ENCODE measurements at regions not wholly inside any gene's neighbourhood (a gene's known extent, or its start where the extent isn't known, plus 50 kb on each side); places are given as distances from the start of the nearest gene placed in this dataset.
A peak's percentile ranks its signal among the peaks of the same experiment; 100 is the strongest.

- H3K27ac ChIP-seq (ENCODE audit: low read depth, low read length, severe bottlenecking): no peak overlapping the region
- WGBS, 2 experiments (ENCODE audit: insufficient coverage in 2 of 2): 39 to 40% methylated on average over 12 to 13 of the region's 14 CpGs
- H3K9me3 ChIP-seq (ENCODE audit: control insufficient read depth, low read length): no peaks in the 10 kb centered on the region
- no peak overlapping the region for H3K4me3 ChIP-seq (ENCODE audit: extremely low read depth, insufficient read depth, low read length, poor library complexity, severe bottlenecking)
- H3K4me1 ChIP-seq (ENCODE audit: control insufficient read depth, insufficient read depth, low read length, poor library complexity, severe bottlenecking): peaks cover 10% of the 10 kb centered on the region
- H3K36me3 ChIP-seq (ENCODE audit: control insufficient read depth, insufficient read depth, low read length): no peaks in the 10 kb centered on the region
Measured at GRCh38 chr19:29062475-29063435, 150.2 kb downstream of the UQCRFS1 start.

GRCh38 chr19:29060813-29061364, 152.1 kb downstream of the UQCRFS1 start:
- no peak overlapping the region for H3K4me3 ChIP-seq (ENCODE audit: extremely low read depth, insufficient read depth, low read length, poor library complexity, severe bottlenecking)
- no peaks in the 10 kb centered on the region for H3K9me3 ChIP-seq (ENCODE audit: control insufficient read depth, low read length)
- no peaks in the 10 kb centered on the region for H3K36me3 ChIP-seq (ENCODE audit: control insufficient read depth, insufficient read depth, low read length)
- no peak overlapping the region for H3K27ac ChIP-seq (ENCODE audit: low read depth, low read length, severe bottlenecking)
- peaks cover 10% of the 10 kb centered on the region for H3K4me1 ChIP-seq (ENCODE audit: control insufficient read depth, insufficient read depth, low read length, poor library complexity, severe bottlenecking)
- 82 to 84% methylated on average over 6 to 7 of the region's 7 CpGs for WGBS, 2 experiments (ENCODE audit: insufficient coverage in 2 of 2)

DNA sequence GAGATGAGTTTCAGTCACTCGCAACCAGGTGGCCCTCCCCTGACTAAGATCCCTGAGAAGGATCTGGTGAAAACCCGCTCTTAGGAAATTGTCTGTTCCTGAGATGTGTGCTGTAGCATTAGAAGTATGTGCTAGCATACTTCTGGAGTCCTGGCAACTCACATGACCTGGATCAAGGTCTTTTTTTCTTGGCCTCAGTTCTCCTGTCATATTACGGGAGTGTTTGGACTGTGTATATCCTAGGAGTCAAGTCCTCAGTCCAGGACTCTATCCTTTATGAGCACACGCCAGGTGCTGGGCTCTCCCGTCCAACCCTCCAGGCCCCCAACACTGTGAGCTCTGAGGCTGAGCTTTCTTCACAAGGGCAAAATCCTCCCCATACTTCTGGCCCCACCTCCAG, 156.4 kb downstream of the UQCRFS1 start:
- no peaks in the 10 kb centered on the region for H3K9me3 ChIP-seq (ENCODE audit: control insufficient read depth, low read length)
- H3K4me1 ChIP-seq (ENCODE audit: control insufficient read depth, insufficient read depth, low read length, poor library complexity, severe bottlenecking): no peaks in the 10 kb centered on the region
- no peak overlapping the region for H3K27ac ChIP-seq (ENCODE audit: low read depth, low read length, severe bottlenecking)
- WGBS, 2 experiments (ENCODE audit: insufficient coverage in 2 of 2): 81 to 86% methylated on average over 5 of the region's 5 CpGs
- H3K4me3 ChIP-seq (ENCODE audit: extremely low read depth, insufficient read depth, low read length, poor library complexity, severe bottlenecking): no peak overlapping the region
- H3K36me3 ChIP-seq (ENCODE audit: control insufficient read depth, insufficient read depth, low read length): no peaks in the 10 kb centered on the region

DNA sequence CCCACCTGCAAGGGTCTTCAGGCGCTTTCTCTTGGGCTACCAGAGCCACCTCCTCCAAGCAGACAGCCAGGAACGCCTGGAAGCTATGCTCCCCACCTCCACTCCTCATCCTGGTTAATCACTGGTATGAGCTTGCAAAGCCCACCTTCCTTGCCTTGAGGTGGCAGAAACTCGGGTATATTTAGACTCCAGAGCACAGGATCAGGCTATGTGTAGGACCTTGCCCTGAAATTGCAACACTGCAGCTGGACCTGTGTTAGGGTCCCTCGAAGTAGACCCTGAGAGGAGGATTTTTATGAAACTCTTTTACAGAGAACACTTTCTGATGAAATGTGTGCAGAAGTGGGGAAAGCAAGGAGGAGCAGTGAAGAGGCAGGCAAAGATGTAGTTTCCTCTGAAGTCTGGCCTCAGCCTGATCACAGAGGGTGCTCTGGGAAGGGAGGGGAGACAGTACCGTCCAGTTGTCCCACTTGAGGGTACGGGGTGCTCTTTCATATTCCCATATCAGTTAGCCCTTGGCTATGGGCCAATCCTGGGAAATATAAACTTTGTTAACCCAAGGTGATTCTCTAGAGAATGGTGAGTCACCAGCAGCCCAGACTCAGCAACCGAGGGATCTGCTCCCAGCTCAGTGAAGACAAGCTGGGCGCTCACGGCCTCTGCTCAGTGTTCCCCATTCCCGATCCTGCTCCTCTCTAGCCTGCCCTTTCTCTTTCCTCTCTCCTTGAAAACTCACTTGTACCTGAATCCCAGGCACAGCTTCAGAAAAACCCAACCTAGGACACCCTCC, 157.9 kb downstream of the UQCRFS1 start:
- H3K27ac ChIP-seq (ENCODE audit: low read depth, low read length, severe bottlenecking): no peak overlapping the region
- 80 to 86% methylated on average over 8 of the region's 10 CpGs for WGBS, 2 experiments (ENCODE audit: insufficient coverage in 2 of 2)
- H3K4me3 ChIP-seq (ENCODE audit: extremely low read depth, insufficient read depth, low read length, poor library complexity, severe bottlenecking): no peak overlapping the region
- no peaks in the 10 kb centered on the region for H3K9me3 ChIP-seq (ENCODE audit: control insufficient read depth, low read length)
- no peaks in the 10 kb centered on the region for H3K4me1 ChIP-seq (ENCODE audit: control insufficient read depth, insufficient read depth, low read length, poor library complexity, severe bottlenecking)
- H3K36me3 ChIP-seq (ENCODE audit: control insufficient read depth, insufficient read depth, low read length): no peaks in the 10 kb centered on the region

- Histone ChIP-seq H3K4me3 (ENCODE audit: extremely low read depth, insufficient read depth, low read length, poor library complexity, severe bottlenecking) (no peak overlapping the region), H3K9me3 (ENCODE audit: control insufficient read depth, low read length) (no peaks in the 10 kb centered on the region), H3K36me3 (ENCODE audit: control insufficient read depth, insufficient read depth, low read length) (no peaks in the 10 kb centered on the region), H3K4me1 (ENCODE audit: control insufficient read depth, insufficient read depth, low read length, poor library complexity, severe bottlenecking) (no peaks in the 10 kb centered on the region), H3K27ac (ENCODE audit: low read depth, low read length, severe bottlenecking) (no peak overlapping the region)
- 86 to 100% methylated on average over 1 to 4 of the region's 5 CpGs for WGBS, 2 experiments (ENCODE audit: insufficient coverage in 2 of 2)
Measured at GRCh38 chr19:29048873-29049272, 164.1 kb downstream of the UQCRFS1 start.

- no peak overlapping the region for H3K4me3 ChIP-seq (ENCODE audit: extremely low read depth, insufficient read depth, low read length, poor library complexity, severe bottlenecking)
- H3K36me3 ChIP-seq (ENCODE audit: control insufficient read depth, insufficient read depth, low read length): no peaks in the 10 kb centered on the region
- peak overlapping the region; percentile 45 for H3K27ac ChIP-seq (ENCODE audit: low read depth, low read length, severe bottlenecking)
- H3K9me3 ChIP-seq (ENCODE audit: control insufficient read depth, low read length): no peaks in the 10 kb centered on the region
- no peaks in the 10 kb centered on the region for H3K4me1 ChIP-seq (ENCODE audit: control insufficient read depth, insufficient read depth, low read length, poor library complexity, severe bottlenecking)
- WGBS, 2 experiments (ENCODE audit: insufficient coverage in 2 of 2): 72 to 73% methylated on average over 5 to 6 of the region's 7 CpGs
Measured at GRCh38 chr19:29045679-29046254, 167.2 kb downstream of the UQCRFS1 start.

GRCh38 chr19:29044037-29044436, 168.9 kb downstream of the UQCRFS1 start:
- H3K27ac ChIP-seq (ENCODE audit: low read depth, low read length, severe bottlenecking): no peak overlapping the region
- no peaks in the 10 kb centered on the region for H3K4me1 ChIP-seq (ENCODE audit: control insufficient read depth, insufficient read depth, low read length, poor library complexity, severe bottlenecking)
- H3K4me3 ChIP-seq (ENCODE audit: extremely low read depth, insufficient read depth, low read length, poor library complexity, severe bottlenecking): no peak overlapping the region
- no peaks in the 10 kb centered on the region for H3K36me3 ChIP-seq (ENCODE audit: control insufficient read depth, insufficient read depth, low read length)
- no peaks in the 10 kb centered on the region for H3K9me3 ChIP-seq (ENCODE audit: control insufficient read depth, low read length)
- WGBS, 2 experiments (ENCODE audit: insufficient coverage in 2 of 2): 94 to 97% methylated on average over 4 of the region's 5 CpGs

DNA sequence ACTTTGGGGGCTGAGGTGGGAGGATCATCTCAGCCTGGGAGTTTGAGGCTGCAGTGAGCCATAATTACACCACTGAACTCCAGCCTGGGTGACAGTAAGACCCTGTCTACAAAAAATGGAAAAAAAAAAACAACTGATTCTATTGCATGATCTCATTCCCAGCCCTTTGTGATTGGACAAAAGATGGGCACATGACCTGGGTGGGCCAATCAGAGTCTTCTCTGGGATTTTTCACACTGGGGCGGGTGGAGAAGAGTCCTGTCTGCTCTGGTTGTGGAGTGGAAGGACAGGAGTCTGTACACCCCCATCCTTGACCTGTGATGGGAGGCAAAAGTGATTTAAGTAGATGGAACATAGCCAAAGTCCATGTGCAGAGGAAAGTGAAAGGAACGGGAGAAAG, 170.5 kb downstream of the UQCRFS1 start:
- H3K36me3 ChIP-seq (ENCODE audit: control insufficient read depth, insufficient read depth, low read length): no peaks in the 10 kb centered on the region
- H3K4me3 ChIP-seq (ENCODE audit: extremely low read depth, insufficient read depth, low read length, poor library complexity, severe bottlenecking): no peak overlapping the region
- no peaks in the 10 kb centered on the region for H3K4me1 ChIP-seq (ENCODE audit: control insufficient read depth, insufficient read depth, low read length, poor library complexity, severe bottlenecking)
- 93% methylated on average over 2 of the region's 2 CpGs for WGBS, 2 experiments (ENCODE audit: insufficient coverage in 2 of 2)
- H3K9me3 ChIP-seq (ENCODE audit: control insufficient read depth, low read length): no peaks in the 10 kb centered on the region
- no peak overlapping the region for H3K27ac ChIP-seq (ENCODE audit: low read depth, low read length, severe bottlenecking)

GRCh38 chr19:29040951-29041350, 172.0 kb downstream of the UQCRFS1 start:
- Histone ChIP-seq H3K4me1 (ENCODE audit: control insufficient read depth, insufficient read depth, low read length, poor library complexity, severe bottlenecking) (no peaks in the 10 kb centered on the region), H3K27ac (ENCODE audit: low read depth, low read length, severe bottlenecking) (no peak overlapping the region), H3K4me3 (ENCODE audit: extremely low read depth, insufficient read depth, low read length, poor library complexity, severe bottlenecking) (no peak overlapping the region), H3K9me3 (ENCODE audit: control insufficient read depth, low read length) (no peaks in the 10 kb centered on the region), H3K36me3 (ENCODE audit: control insufficient read depth, insufficient read depth, low read length) (no peaks in the 10 kb centered on the region)
- WGBS, 2 experiments (ENCODE audit: insufficient coverage in 2 of 2): 48 to 81% methylated on average over 3 of the region's 6 CpGs

GRCh38 chr19:29040292-29040691, 172.7 kb downstream of the UQCRFS1 start:
- 89 to 100% methylated on average over 2 to 7 of the region's 7 CpGs for WGBS, 2 experiments (ENCODE audit: insufficient coverage in 2 of 2)
- Histone ChIP-seq H3K9me3 (ENCODE audit: control insufficient read depth, low read length) (no peaks in the 10 kb centered on the region), H3K36me3 (ENCODE audit: control insufficient read depth, insufficient read depth, low read length) (no peaks in the 10 kb centered on the region), H3K4me3 (ENCODE audit: extremely low read depth, insufficient read depth, low read length, poor library complexity, severe bottlenecking) (no peak overlapping the region), H3K4me1 (ENCODE audit: control insufficient read depth, insufficient read depth, low read length, poor library complexity, severe bottlenecking) (no peaks in the 10 kb centered on the region), H3K27ac (ENCODE audit: low read depth, low read length, severe bottlenecking) (no peak overlapping the region)

All from mesodermal cell (in vitro differentiated cells).